Medulla oblongata (tissue), 1 donor: ENCODE measurements at regions not wholly inside any gene's neighbourhood (a gene's known extent, or its start where the extent isn't known, plus 50 kb on each side); places are given as distances from the start of the nearest gene placed in this dataset.

Experiments
- DNase-seq: peaks from one replicate; pipeline ENCODE4 v3.0.0-alpha.2; 2015; ENCODE audit errors: extremely low spot score

GRCh38 chr14:64639340-64639821, 64.8 kb upstream of the PLEKHG3 start:
- no peak for DNase-seq

DNA sequence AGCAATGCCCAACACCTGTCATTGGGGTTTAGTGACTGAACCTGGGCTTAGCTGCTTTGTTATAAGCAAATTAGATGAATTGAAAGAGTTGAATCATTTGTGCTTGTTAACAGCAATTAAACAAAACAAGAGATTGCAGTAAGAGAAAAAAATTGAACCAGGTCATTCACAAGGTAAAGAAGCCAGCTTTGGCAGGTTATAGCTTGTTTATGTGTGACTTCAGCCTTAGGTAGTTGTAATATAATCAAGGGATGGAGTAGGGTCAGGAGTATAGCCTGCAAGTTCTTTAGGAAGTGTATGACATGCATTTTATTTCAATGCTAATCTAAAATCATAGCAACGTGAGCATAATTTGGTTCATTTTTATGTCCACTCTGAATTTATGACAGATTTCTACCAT, 63.4 kb upstream of the PLEKHG3 start:
- no peak for DNase-seq

GRCh38 chr14:64641760-64642159, 62.5 kb upstream of the PLEKHG3 start:
- no peak for DNase-seq

DNA sequence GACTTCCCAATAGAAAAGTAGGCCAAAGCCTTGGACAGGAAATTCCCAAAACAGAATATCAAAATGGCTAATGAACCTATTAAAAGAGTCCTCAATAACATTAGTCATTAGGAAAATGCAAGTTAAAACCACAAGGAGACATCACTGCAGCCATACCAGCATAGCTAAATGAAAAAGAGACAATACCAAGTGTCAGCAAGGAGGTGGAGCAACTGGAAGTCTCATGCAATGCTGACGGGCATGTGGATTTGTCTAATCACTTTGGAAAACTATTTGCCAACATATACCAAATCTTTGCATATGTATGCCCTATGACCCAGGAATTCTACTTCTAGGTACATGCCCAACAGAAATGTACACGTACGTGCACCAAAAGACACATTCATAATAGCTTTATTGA, 60.5 kb upstream of the PLEKHG3 start:
- DNase-seq = no peak

- no peak for DNase-seq
Observed at GRCh38 chr14:64644629-64645028, 59.6 kb upstream of the PLEKHG3 start.

- DNase-seq = no peak
Observed at GRCh38 chr14:64645220-64645892, 58.9 kb upstream of the PLEKHG3 start.

GRCh38 chr14:64646103-64646502, 58.1 kb upstream of the PLEKHG3 start:
- no peak for DNase-seq

DNA sequence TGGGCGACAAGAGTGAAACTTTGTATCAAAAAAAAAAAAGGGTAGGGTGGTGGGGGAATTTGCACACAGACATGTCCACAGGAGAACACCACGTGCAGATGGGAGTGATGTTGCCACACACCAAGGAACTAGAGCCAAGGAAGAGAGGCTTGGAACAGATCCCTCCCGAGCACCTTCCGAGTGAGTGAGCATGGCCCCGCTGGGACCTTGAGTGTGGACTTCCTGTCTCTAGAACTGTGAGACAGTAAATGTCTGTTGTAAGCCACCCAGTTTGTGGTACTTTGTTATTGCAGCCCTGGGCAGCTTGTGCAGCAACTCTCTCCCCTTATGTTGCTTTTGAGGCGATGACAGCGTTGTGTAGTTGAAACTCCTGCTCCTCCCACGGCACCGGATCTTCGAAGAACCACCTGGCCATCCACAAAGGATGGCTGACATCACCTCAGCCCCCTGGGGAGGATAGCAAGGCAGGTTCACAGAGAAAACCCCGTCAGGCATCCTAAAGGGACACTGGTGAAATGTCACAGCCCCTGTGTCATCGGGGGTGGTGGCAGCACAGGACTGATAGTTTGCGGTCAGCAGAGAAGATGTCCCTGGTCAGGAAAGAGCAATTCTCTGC, 54.7 kb upstream of the PLEKHG3 start:
- no peak for DNase-seq

- no peak for DNase-seq
Observed at GRCh38 chr14:64653900-64654245, 50.4 kb upstream of the PLEKHG3 start.

GRCh38 chr14:64654246-64654900, 49.9 kb upstream of the PLEKHG3 start:
- peak; percentile 53 for DNase-seq
